ENCODE measurements at regions not wholly inside any gene's neighbourhood (a gene's known extent, or its start where the extent isn't known, plus 50 kb on each side); places are given as distances from the start of the nearest gene placed in this dataset.

- no peak for TF ChIP-seq NR2F2 (IDR thresholded peaks at IDR 0.05)
- TF ChIP-seq FOXA2 (IDR thresholded peaks at IDR 0.05): no peak
- TF ChIP-seq TAF1 (conservative IDR thresholded peaks at IDR 0.05): no peak
- TF ChIP-seq HNF4G (IDR thresholded peaks at IDR 0.05): no peak
- no peak for TF ChIP-seq FOXA1 (IDR thresholded peaks at IDR 0.05)
- no peak for TF ChIP-seq EGR1 (IDR thresholded peaks at IDR 0.05; ENCODE audit: low read depth in 2 of 2)
- TF ChIP-seq SP1 (IDR thresholded peaks at IDR 0.05): no peak
- TF ChIP-seq GABPA (IDR thresholded peaks at IDR 0.05 in 1 of 2, conservative IDR thresholded peaks at IDR 0.05 in 1 of 2): no peak
- no peak for TF ChIP-seq MAX (IDR thresholded peaks at IDR 0.05)
- TF ChIP-seq ZBTB33 (IDR thresholded peaks at IDR 0.05): no peak
- no peak for TF ChIP-seq ATF3 (IDR thresholded peaks at IDR 0.05)
- TF ChIP-seq RAD21 (IDR thresholded peaks at IDR 0.05): no peak
- no peak for TF ChIP-seq HNF4A (conservative IDR thresholded peaks at IDR 0.05)
- TF ChIP-seq REST (IDR thresholded peaks at IDR 0.05): no peak
- no peak for TF ChIP-seq CTCF (IDR thresholded peaks at IDR 0.05; ENCODE audit: low read depth, low read length, missing input control)
- no peak for TF ChIP-seq JUND (IDR thresholded peaks at IDR 0.05)
- no peak for TF ChIP-seq YY1 (IDR thresholded peaks at IDR 0.05)
- no peak for TF ChIP-seq RXRA (IDR thresholded peaks at IDR 0.05)
- Histone ChIP-seq H3K9me3 (ENCODE audit: control insufficient read depth in 4 of 4, low read length in 3 of 4) (no peaks in the 10 kb centered on the region), H3K27me3 (ENCODE audit: control insufficient read depth in 4 of 4, insufficient read depth in 4 of 4, low read length in 3 of 4) (no peaks in the 10 kb centered on the region), H3K27ac (ENCODE audit: low read depth in 1 of 2, low read length in 2 of 2) (no peak overlapping the region), H3K36me3 (ENCODE audit: control insufficient read depth in 4 of 4, insufficient read depth in 3 of 4, low read depth in 1 of 4, low read length in 3 of 4) (no peaks in the 10 kb centered on the region), H3K4me3 (ENCODE audit: low read depth in 1 of 3, low read length in 3 of 3) (no peak overlapping the region), H3K4me1 (ENCODE audit: control insufficient read depth in 4 of 4, insufficient read depth in 4 of 4, low read length in 3 of 4) (no peaks in the 10 kb centered on the region), H3K9ac (ENCODE audit: low read depth in 1 of 2, low read length in 2 of 2) (no peak overlapping the region)
- DNase-seq (ENCODE audit: low spot score): no peak
- WGBS: 63% methylated on average over 2 of the region's 2 CpGs
These were observed 1054.7 kb downstream of the PDHA2 start for GRCh38 chr4:96894621-96895020.

All from liver (tissue), 8 donors.